ENCODE measurements at regions not wholly inside any gene's neighbourhood (a gene's known extent, or its start where the extent isn't known, plus 50 kb on each side); places are given as distances from the start of the nearest gene placed in this dataset.

DNA sequence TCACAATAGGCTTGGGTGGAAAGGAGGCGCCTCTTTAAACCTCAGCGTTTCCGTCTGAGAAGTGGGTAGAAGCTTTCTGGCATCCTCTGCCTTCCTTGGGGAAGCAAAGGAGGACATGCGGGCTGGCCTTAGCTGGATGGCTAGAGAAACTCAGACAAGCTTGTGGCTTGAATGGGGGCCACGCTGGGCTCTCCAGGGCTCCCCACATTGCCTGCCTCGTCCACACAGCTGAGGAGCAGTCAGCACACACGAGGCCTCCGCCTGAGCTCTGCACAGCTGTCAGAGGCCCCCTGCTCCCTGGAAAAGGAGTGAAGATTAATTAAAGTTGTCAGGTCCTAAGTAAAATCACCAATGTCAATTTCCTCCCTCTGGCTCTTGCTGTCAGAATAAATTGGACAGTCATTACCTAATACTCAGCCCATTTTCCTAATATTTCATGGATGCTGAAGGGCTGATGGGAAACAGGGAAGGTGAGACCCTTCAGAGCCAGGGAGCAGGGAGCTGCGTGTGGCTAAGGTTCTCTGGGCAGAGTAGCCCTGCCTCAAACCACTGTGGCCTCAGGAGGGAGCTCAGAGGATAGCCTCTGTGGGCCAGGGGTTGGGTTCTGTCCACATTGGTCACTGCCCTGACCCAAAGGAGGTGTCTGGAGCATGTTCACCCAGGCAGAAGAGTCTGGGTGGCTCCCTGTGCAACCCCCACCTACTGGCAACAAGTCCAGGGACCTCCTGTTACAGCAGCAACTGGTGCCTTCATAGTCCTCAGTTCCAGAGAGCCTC, 118.3 kb upstream of the CD82 start:
- no peak overlapping the region for H3K27ac ChIP-seq
- H3K4me3 ChIP-seq: no peak overlapping the region
- H3F3A ChIP-seq (ENCODE audit: insufficient read depth, low read depth): no peaks in the 10 kb centered on the region
- POLR2A ChIA-PET (ENCODE audit: unreplicated experiment): interaction anchor here (0.5 kb wide), 1 partner anchor 1804 kb away, joined by 3 read pairs; no protein-coding TSS in a partner anchor
- TF ChIP-seq EZH2 (IDR thresholded peaks at IDR 0.05; ENCODE audit: low read depth): no peak
- TF ChIP-seq, protein P1, sequence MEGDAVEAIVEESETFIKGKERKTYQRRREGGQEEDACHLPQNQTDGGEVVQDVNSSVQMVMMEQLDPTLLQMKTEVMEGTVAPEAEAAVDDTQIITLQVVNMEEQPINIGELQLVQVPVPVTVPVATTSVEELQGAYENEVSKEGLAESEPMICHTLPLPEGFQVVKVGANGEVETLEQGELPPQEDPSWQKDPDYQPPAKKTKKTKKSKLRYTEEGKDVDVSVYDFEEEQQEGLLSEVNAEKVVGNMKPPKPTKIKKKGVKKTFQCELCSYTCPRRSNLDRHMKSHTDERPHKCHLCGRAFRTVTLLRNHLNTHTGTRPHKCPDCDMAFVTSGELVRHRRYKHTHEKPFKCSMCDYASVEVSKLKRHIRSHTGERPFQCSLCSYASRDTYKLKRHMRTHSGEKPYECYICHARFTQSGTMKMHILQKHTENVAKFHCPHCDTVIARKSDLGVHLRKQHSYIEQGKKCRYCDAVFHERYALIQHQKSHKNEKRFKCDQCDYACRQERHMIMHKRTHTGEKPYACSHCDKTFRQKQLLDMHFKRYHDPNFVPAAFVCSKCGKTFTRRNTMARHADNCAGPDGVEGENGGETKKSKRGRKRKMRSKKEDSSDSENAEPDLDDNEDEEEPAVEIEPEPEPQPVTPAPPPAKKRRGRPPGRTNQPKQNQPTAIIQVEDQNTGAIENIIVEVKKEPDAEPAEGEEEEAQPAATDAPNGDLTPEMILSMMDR (conservative IDR thresholded peaks at IDR 0.05): no peak
- H3K79me2 ChIP-seq (ENCODE audit: low read depth): no peaks in the 10 kb centered on the region
- no peak overlapping the region for H3K4me2 ChIP-seq
- H3K9me3 ChIP-seq (ENCODE audit: insufficient read depth, low read depth): no peaks in the 10 kb centered on the region
- H2AFZ ChIP-seq: no peak overlapping the region
- no peaks in the 10 kb centered on the region for H3K9me2 ChIP-seq (ENCODE audit: insufficient read depth)
- H4K20me1 ChIP-seq (ENCODE audit: insufficient read depth): no peaks in the 10 kb centered on the region
- intact Hi-C loops (cut with micrococcal nuclease; ENCODE audit: unreplicated experiment): no loop called here
- no TSS peak for BruUV-seq (replicated peaks)
- no peaks in the 10 kb centered on the region for H3K27me3 ChIP-seq (ENCODE audit: insufficient read depth, low read depth)
- no peak for DNase-seq
- CTCF ChIA-PET: no interaction called here
- H3K4me1 ChIP-seq (replicated peaks; ENCODE audit: insufficient read depth): peaks cover 10% of the 10 kb centered on the region; the same call in 1 of the 2 replicates
- H3K36me3 ChIP-seq (ENCODE audit: low read depth): no peaks in the 10 kb centered on the region

DNA sequence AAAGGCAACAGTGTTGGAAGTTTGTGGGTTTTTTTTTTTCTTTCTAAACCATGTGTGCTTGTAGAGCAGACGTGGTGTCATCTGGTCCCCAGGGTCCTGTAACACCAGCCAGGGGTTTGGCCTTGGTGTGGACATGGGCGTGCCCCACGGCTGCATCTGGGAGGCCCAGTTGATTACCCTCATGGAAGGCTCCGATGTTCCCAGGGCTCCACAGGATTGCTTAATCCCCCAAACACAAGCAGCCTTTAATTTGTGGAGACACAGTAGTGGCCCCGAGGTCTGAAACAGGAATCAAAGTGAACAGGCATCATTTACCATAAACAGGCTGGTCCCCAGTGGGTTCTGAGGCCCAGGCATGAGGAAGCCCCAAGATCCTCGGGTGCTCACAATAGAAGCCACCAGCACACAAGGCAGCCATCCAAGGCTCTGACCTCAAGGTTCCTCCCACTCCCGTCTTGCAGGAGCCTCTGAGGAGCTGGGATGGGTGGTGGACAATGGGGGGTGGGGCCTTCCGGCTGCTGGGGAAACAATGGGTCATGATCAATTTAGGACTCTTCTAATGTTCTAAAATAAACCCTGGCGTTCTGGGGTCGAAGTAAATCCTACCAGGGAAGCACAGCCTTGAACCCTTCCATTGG, 115.0 kb upstream of the CD82 start:
- H3K36me3 ChIP-seq (ENCODE audit: low read depth): no peaks in the 10 kb centered on the region
- H3F3A ChIP-seq (ENCODE audit: insufficient read depth, low read depth): no peaks in the 10 kb centered on the region
- peaks cover 10% of the 10 kb centered on the region; the same call in 1 of the 2 replicates for H3K4me1 ChIP-seq (replicated peaks; ENCODE audit: insufficient read depth)
- ChIA-PET CTCF (no interaction called here), POLR2A (ENCODE audit: unreplicated experiment) (no interaction called here)
- H3K9me2 ChIP-seq (ENCODE audit: insufficient read depth): no peaks in the 10 kb centered on the region
- no peak overlapping the region for H3K4me3 ChIP-seq
- DNase-seq: no peak
- no peaks in the 10 kb centered on the region for H3K79me2 ChIP-seq (ENCODE audit: low read depth)
- H3K4me2 ChIP-seq: no peak overlapping the region
- no TSS peak for BruUV-seq (replicated peaks)
- no peaks in the 10 kb centered on the region for H3K27me3 ChIP-seq (ENCODE audit: insufficient read depth, low read depth)
- intact Hi-C loops (cut with micrococcal nuclease; ENCODE audit: unreplicated experiment): no loop called here
- no peak overlapping the region for H3K27ac ChIP-seq
- no peaks in the 10 kb centered on the region for H4K20me1 ChIP-seq (ENCODE audit: insufficient read depth)
- no peaks in the 10 kb centered on the region for H3K9me3 ChIP-seq (ENCODE audit: insufficient read depth, low read depth)
- no peak overlapping the region for H2AFZ ChIP-seq
- TF ChIP-seq, protein P1 (conservative IDR thresholded peaks at IDR 0.05): no peak
- TF ChIP-seq EZH2 (IDR thresholded peaks at IDR 0.05; ENCODE audit: low read depth): no peak

GRCh38 chr11:44451706-44452105, 113.8 kb upstream of the CD82 start:
- no peak for TF ChIP-seq EZH2 (IDR thresholded peaks at IDR 0.05; ENCODE audit: low read depth)
- TF ChIP-seq, protein P1 (conservative IDR thresholded peaks at IDR 0.05): no peak
- Histone ChIP-seq H3K9me3 (ENCODE audit: insufficient read depth, low read depth) (no peaks in the 10 kb centered on the region), H3K4me1 (replicated peaks; ENCODE audit: insufficient read depth) (no peaks in the 10 kb centered on the region), H4K20me1 (ENCODE audit: insufficient read depth) (no peaks in the 10 kb centered on the region), H3K36me3 (ENCODE audit: low read depth) (no peaks in the 10 kb centered on the region), H2AFZ (no peak overlapping the region), H3K27ac (no peak overlapping the region), H3K4me3 (no peak overlapping the region), H3K27me3 (ENCODE audit: insufficient read depth, low read depth) (no peaks in the 10 kb centered on the region), H3F3A (ENCODE audit: insufficient read depth, low read depth) (no peaks in the 10 kb centered on the region), H3K4me2 (no peak overlapping the region), H3K79me2 (ENCODE audit: low read depth) (no peaks in the 10 kb centered on the region), H3K9me2 (ENCODE audit: insufficient read depth) (no peaks in the 10 kb centered on the region)
- BruUV-seq (replicated peaks): no TSS peak
- intact Hi-C loops (cut with micrococcal nuclease; ENCODE audit: unreplicated experiment): no loop called here
- DNase-seq: no peak
- ChIA-PET POLR2A (ENCODE audit: unreplicated experiment) (no interaction called here), CTCF (no interaction called here)
